ENCODE measurements at regions not wholly inside any gene's neighbourhood (a gene's known extent, or its start where the extent isn't known, plus 50 kb on each side); places are given as distances from the start of the nearest gene placed in this dataset.

GRCh38 chr5:158303883-158304282 lies 444.9 kb upstream of the CLINT1 start:
- H3K27ac ChIP-seq (ENCODE audit: low read length): no peak overlapping the region
- no peaks in the 10 kb centered on the region for H3K27me3 ChIP-seq (ENCODE audit: low read depth, low read length)
- H3K36me3 ChIP-seq (ENCODE audit: control insufficient read depth in 1 of 2, insufficient read depth in 2 of 2, low read length in 2 of 2): no peaks in the 10 kb centered on the region
- no peaks in the 10 kb centered on the region for H3K9me3 ChIP-seq (ENCODE audit: control insufficient read depth in 1 of 2, low read length in 2 of 2)
- H3K4me3 ChIP-seq (ENCODE audit: low read depth in 1 of 2, low read length in 2 of 2): no peak overlapping the region
- no peaks in the 10 kb centered on the region for H3K4me1 ChIP-seq (ENCODE audit: control insufficient read depth in 1 of 2, insufficient read depth in 2 of 2, low read length in 2 of 2)

- Histone ChIP-seq H3K27ac (ENCODE audit: low read length) (no peak overlapping the region), H3K4me3 (ENCODE audit: low read depth in 1 of 2, low read length in 2 of 2) (no peak overlapping the region), H3K27me3 (ENCODE audit: low read depth, low read length) (no peaks in the 10 kb centered on the region), H3K4me1 (ENCODE audit: control insufficient read depth in 1 of 2, insufficient read depth in 2 of 2, low read length in 2 of 2) (no peaks in the 10 kb centered on the region), H3K36me3 (ENCODE audit: control insufficient read depth in 1 of 2, insufficient read depth in 2 of 2, low read length in 2 of 2) (no peaks in the 10 kb centered on the region), H3K9me3 (ENCODE audit: control insufficient read depth in 1 of 2, low read length in 2 of 2) (no peaks in the 10 kb centered on the region)
Measured at GRCh38 chr5:158303275-158303674, 444.3 kb upstream of the CLINT1 start.

- no peaks in the 10 kb centered on the region for H3K27me3 ChIP-seq (ENCODE audit: low read depth, low read length)
- no peak overlapping the region for H3K27ac ChIP-seq (ENCODE audit: low read length)
- no peaks in the 10 kb centered on the region for H3K9me3 ChIP-seq (ENCODE audit: control insufficient read depth in 1 of 2, low read length in 2 of 2)
- no peak overlapping the region for H3K4me3 ChIP-seq (ENCODE audit: low read depth in 1 of 2, low read length in 2 of 2)
- no peaks in the 10 kb centered on the region for H3K4me1 ChIP-seq (ENCODE audit: control insufficient read depth in 1 of 2, insufficient read depth in 2 of 2, low read length in 2 of 2)
- H3K36me3 ChIP-seq (ENCODE audit: control insufficient read depth in 1 of 2, insufficient read depth in 2 of 2, low read length in 2 of 2): no peaks in the 10 kb centered on the region
Measured at GRCh38 chr5:158302029-158302428, 443.1 kb upstream of the CLINT1 start.

- H3K9me3 ChIP-seq (ENCODE audit: control insufficient read depth in 1 of 2, low read length in 2 of 2): no peaks in the 10 kb centered on the region
- no peaks in the 10 kb centered on the region for H3K27me3 ChIP-seq (ENCODE audit: low read depth, low read length)
- H3K4me3 ChIP-seq (ENCODE audit: low read depth in 1 of 2, low read length in 2 of 2): no peak overlapping the region
- H3K36me3 ChIP-seq (ENCODE audit: control insufficient read depth in 1 of 2, insufficient read depth in 2 of 2, low read length in 2 of 2): no peaks in the 10 kb centered on the region
- H3K27ac ChIP-seq (ENCODE audit: low read length): no peak overlapping the region
- no peaks in the 10 kb centered on the region for H3K4me1 ChIP-seq (ENCODE audit: control insufficient read depth in 1 of 2, insufficient read depth in 2 of 2, low read length in 2 of 2)
Measured at GRCh38 chr5:158301186-158301585, 442.2 kb upstream of the CLINT1 start.

- no peaks in the 10 kb centered on the region for H3K4me1 ChIP-seq (ENCODE audit: control insufficient read depth in 1 of 2, insufficient read depth in 2 of 2, low read length in 2 of 2)
- H3K9me3 ChIP-seq (ENCODE audit: control insufficient read depth in 1 of 2, low read length in 2 of 2): no peaks in the 10 kb centered on the region
- no peak overlapping the region for H3K27ac ChIP-seq (ENCODE audit: low read length)
- no peak overlapping the region for H3K4me3 ChIP-seq (ENCODE audit: low read depth in 1 of 2, low read length in 2 of 2)
- no peaks in the 10 kb centered on the region for H3K36me3 ChIP-seq (ENCODE audit: control insufficient read depth in 1 of 2, insufficient read depth in 2 of 2, low read length in 2 of 2)
- H3K27me3 ChIP-seq (ENCODE audit: low read depth, low read length): no peaks in the 10 kb centered on the region
Measured at GRCh38 chr5:158300256-158300655, 441.3 kb upstream of the CLINT1 start.

GRCh38 chr5:158297002-158297527 lies 438.1 kb upstream of the CLINT1 start:
- Histone ChIP-seq H3K9me3 (ENCODE audit: control insufficient read depth in 1 of 2, low read length in 2 of 2) (peaks cover 0 to 8% of the 10 kb centered on the region in 2 donors), H3K4me3 (ENCODE audit: low read depth in 1 of 2, low read length in 2 of 2) (no peak overlapping the region), H3K4me1 (ENCODE audit: control insufficient read depth in 1 of 2, insufficient read depth in 2 of 2, low read length in 2 of 2) (no peaks in the 10 kb centered on the region), H3K36me3 (ENCODE audit: control insufficient read depth in 1 of 2, insufficient read depth in 2 of 2, low read length in 2 of 2) (no peaks in the 10 kb centered on the region), H3K27ac (ENCODE audit: low read length) (no peak overlapping the region), H3K27me3 (ENCODE audit: low read depth, low read length) (no peaks in the 10 kb centered on the region)

GRCh38 chr5:158294701-158295100 lies 435.8 kb upstream of the CLINT1 start:
- no peaks in the 10 kb centered on the region for H3K4me1 ChIP-seq (ENCODE audit: control insufficient read depth in 1 of 2, insufficient read depth in 2 of 2, low read length in 2 of 2)
- H3K27me3 ChIP-seq (ENCODE audit: low read depth, low read length): no peaks in the 10 kb centered on the region
- no peaks in the 10 kb centered on the region for H3K36me3 ChIP-seq (ENCODE audit: control insufficient read depth in 1 of 2, insufficient read depth in 2 of 2, low read length in 2 of 2)
- peaks cover 0 to 8% of the 10 kb centered on the region in 2 donors for H3K9me3 ChIP-seq (ENCODE audit: control insufficient read depth in 1 of 2, low read length in 2 of 2)
- no peak overlapping the region for H3K4me3 ChIP-seq (ENCODE audit: low read depth in 1 of 2, low read length in 2 of 2)
- no peak overlapping the region for H3K27ac ChIP-seq (ENCODE audit: low read length)

- Histone ChIP-seq H3K27ac (ENCODE audit: low read length) (no peak overlapping the region), H3K27me3 (ENCODE audit: low read depth, low read length) (no peaks in the 10 kb centered on the region), H3K9me3 (ENCODE audit: control insufficient read depth in 1 of 2, low read length in 2 of 2) (peaks cover 0 to 8% of the 10 kb centered on the region in 2 donors), H3K4me1 (ENCODE audit: control insufficient read depth in 1 of 2, insufficient read depth in 2 of 2, low read length in 2 of 2) (no peaks in the 10 kb centered on the region), H3K36me3 (ENCODE audit: control insufficient read depth in 1 of 2, insufficient read depth in 2 of 2, low read length in 2 of 2) (no peaks in the 10 kb centered on the region), H3K4me3 (ENCODE audit: low read depth in 1 of 2, low read length in 2 of 2) (no peak overlapping the region)
Measured at GRCh38 chr5:158292981-158293380, 434.0 kb upstream of the CLINT1 start.

GRCh38 chr5:158289967-158290366 lies 431.0 kb upstream of the CLINT1 start:
- no peaks in the 10 kb centered on the region for H3K36me3 ChIP-seq (ENCODE audit: control insufficient read depth in 1 of 2, insufficient read depth in 2 of 2, low read length in 2 of 2)

GRCh38 chr5:158288272-158288657 lies 429.3 kb upstream of the CLINT1 start:
- Histone ChIP-seq H3K9me3 (ENCODE audit: control insufficient read depth in 1 of 2, low read length in 2 of 2) (peaks cover 0 to 3% of the 10 kb centered on the region in 2 donors), H3K4me3 (ENCODE audit: low read depth in 1 of 2, low read length in 2 of 2) (no peak overlapping the region), H3K27ac (ENCODE audit: low read length) (no peak overlapping the region)

More at GRCh38 chr5:158289967-158290366, 431.0 kb upstream of the CLINT1 start:
- peaks cover 0 to 8% of the 10 kb centered on the region in 2 donors for H3K9me3 ChIP-seq (ENCODE audit: control insufficient read depth in 1 of 2, low read length in 2 of 2)
- no peaks in the 10 kb centered on the region for H3K27me3 ChIP-seq (ENCODE audit: low read depth, low read length)
- no peak overlapping the region for H3K27ac ChIP-seq (ENCODE audit: low read length)
- H3K4me3 ChIP-seq (ENCODE audit: low read depth in 1 of 2, low read length in 2 of 2): no peak overlapping the region
- peaks cover 0 to 5% of the 10 kb centered on the region in 2 donors for H3K4me1 ChIP-seq (ENCODE audit: control insufficient read depth in 1 of 2, insufficient read depth in 2 of 2, low read length in 2 of 2)

GRCh38 chr5:158287643-158288271 lies 428.8 kb upstream of the CLINT1 start:
- no peak overlapping the region for H3K4me3 ChIP-seq (ENCODE audit: low read depth in 1 of 2, low read length in 2 of 2)
- no peaks in the 10 kb centered on the region for H3K27me3 ChIP-seq (ENCODE audit: low read depth, low read length)
- H3K36me3 ChIP-seq (ENCODE audit: control insufficient read depth in 1 of 2, insufficient read depth in 2 of 2, low read length in 2 of 2): no peaks in the 10 kb centered on the region
- H3K9me3 ChIP-seq (ENCODE audit: control insufficient read depth in 1 of 2, low read length in 2 of 2): no peaks in the 10 kb centered on the region
- H3K27ac ChIP-seq (ENCODE audit: low read length): no peak overlapping the region
- H3K4me1 ChIP-seq (ENCODE audit: control insufficient read depth in 1 of 2, insufficient read depth in 2 of 2, low read length in 2 of 2): peaks cover 0 to 5% of the 10 kb centered on the region in 2 donors

More at GRCh38 chr5:158288272-158288657, 429.3 kb upstream of the CLINT1 start:
- peaks cover 0 to 5% of the 10 kb centered on the region in 2 donors for H3K4me1 ChIP-seq (ENCODE audit: control insufficient read depth in 1 of 2, insufficient read depth in 2 of 2, low read length in 2 of 2)
- H3K27me3 ChIP-seq (ENCODE audit: low read depth, low read length): no peaks in the 10 kb centered on the region
- no peaks in the 10 kb centered on the region for H3K36me3 ChIP-seq (ENCODE audit: control insufficient read depth in 1 of 2, insufficient read depth in 2 of 2, low read length in 2 of 2)

GRCh38 chr5:158286827-158287226 lies 427.9 kb upstream of the CLINT1 start:
- no peaks in the 10 kb centered on the region for H3K27me3 ChIP-seq (ENCODE audit: low read depth, low read length)
- H3K4me3 ChIP-seq (ENCODE audit: low read depth in 1 of 2, low read length in 2 of 2): no peak overlapping the region
- no peak overlapping the region for H3K27ac ChIP-seq (ENCODE audit: low read length)
- no peaks in the 10 kb centered on the region for H3K9me3 ChIP-seq (ENCODE audit: control insufficient read depth in 1 of 2, low read length in 2 of 2)
- peaks cover 0 to 5% of the 10 kb centered on the region in 2 donors for H3K4me1 ChIP-seq (ENCODE audit: control insufficient read depth in 1 of 2, insufficient read depth in 2 of 2, low read length in 2 of 2)
- no peaks in the 10 kb centered on the region for H3K36me3 ChIP-seq (ENCODE audit: control insufficient read depth in 1 of 2, insufficient read depth in 2 of 2, low read length in 2 of 2)
